ENCODE measurements at regions not wholly inside any gene's neighbourhood (a gene's known extent, or its start where the extent isn't known, plus 50 kb on each side); places are given as distances from the start of the nearest gene placed in this dataset.

- TF ChIP-seq CTCF (IDR thresholded peaks at IDR 0.05) (no peak), POLR2A (IDR thresholded peaks at IDR 0.05) (no peak)
These were observed 1102.2 kb upstream of the GYPC start for GRCh38 chr2:125553768-125554167.

Measured in right lobe of liver (tissue), 4 donors.